Spleen (tissue), 7 donors: ENCODE measurements at regions not wholly inside any gene's neighbourhood (a gene's known extent, or its start where the extent isn't known, plus 50 kb on each side); places are given as distances from the start of the nearest gene placed in this dataset.

ENCODE experiments used
- POLR2A ChIP-seq, 3 donors: fragments of 450-650 bp; IDR thresholded peaks; one replicate each; pipeline ENCODE4 v1.5.1; 2017; ENCODE audit warnings: antibody characterized with exemption in 3 of 3, mild to moderate bottlenecking in 1 of 3
- POLR2AphosphoS5 ChIP-seq, 3 donors: sonication (generic); formaldehyde crosslinking; IDR thresholded peaks; one replicate each; pipeline ENCODE4 v1.5.1; 2017; ENCODE audit warnings: antibody characterized with exemption in 3 of 3
- TF ChIP-seq, protein P1 (sequence below), 11 experiments: fragments of 200-600 bp in 7 of 11; fragments of 450-650 bp in 4 of 11; sonication (generic) in 4 of 11; IDR thresholded peaks in 8 of 11; conservative IDR thresholded peaks in 3 of 11; 1 replicate in 7 of 11; 2 replicates in 4 of 11; pipeline versions ENCODE4 v1.4.0 to v1.8.0; 2016 to 2021; ENCODE audit warnings: antibody characterized with exemption in 11 of 11, inconsistent platforms in 4 of 11, mild to moderate bottlenecking in 1 of 11
- donor health status: DM: no; HTN: no; CAD: no; lungs with moderate emphysema.
- donor health status: DM: no; HTN: no; CAD: no.
- donor health status: DM: no; HTN: no; CAD: no.

DNA sequence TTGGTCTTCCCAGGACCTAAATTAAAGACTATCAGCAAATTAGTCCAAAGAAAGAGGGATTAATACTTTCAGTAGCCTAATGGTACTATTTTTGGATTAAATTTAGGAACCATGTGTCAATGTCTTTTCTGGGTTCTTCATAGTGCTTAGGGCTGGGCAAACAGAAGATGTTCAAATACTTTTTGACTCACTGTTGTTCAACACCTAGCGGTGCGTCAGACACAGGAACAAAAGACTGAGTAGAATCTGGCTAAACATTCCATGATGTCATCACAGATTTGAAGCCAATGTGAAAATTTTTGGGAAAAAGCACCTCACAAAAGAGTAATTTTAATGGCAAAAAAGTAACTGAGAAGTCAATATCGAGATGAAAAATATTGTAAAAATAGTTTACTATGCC lies 544.4 kb downstream of the EFNA5 start:
- TF ChIP-seq POLR2AphosphoS5 (IDR thresholded peaks at IDR 0.05) (no peak), POLR2A (IDR thresholded peaks at IDR 0.05) (no peak)
- TF ChIP-seq, protein P1, sequence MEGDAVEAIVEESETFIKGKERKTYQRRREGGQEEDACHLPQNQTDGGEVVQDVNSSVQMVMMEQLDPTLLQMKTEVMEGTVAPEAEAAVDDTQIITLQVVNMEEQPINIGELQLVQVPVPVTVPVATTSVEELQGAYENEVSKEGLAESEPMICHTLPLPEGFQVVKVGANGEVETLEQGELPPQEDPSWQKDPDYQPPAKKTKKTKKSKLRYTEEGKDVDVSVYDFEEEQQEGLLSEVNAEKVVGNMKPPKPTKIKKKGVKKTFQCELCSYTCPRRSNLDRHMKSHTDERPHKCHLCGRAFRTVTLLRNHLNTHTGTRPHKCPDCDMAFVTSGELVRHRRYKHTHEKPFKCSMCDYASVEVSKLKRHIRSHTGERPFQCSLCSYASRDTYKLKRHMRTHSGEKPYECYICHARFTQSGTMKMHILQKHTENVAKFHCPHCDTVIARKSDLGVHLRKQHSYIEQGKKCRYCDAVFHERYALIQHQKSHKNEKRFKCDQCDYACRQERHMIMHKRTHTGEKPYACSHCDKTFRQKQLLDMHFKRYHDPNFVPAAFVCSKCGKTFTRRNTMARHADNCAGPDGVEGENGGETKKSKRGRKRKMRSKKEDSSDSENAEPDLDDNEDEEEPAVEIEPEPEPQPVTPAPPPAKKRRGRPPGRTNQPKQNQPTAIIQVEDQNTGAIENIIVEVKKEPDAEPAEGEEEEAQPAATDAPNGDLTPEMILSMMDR (IDR thresholded peaks at IDR 0.05 in 8 of 11, conservative IDR thresholded peaks at IDR 0.05 in 3 of 11), result no peak
